ENCODE measurements at regions not wholly inside any gene's neighbourhood (a gene's known extent, or its start where the extent isn't known, plus 50 kb on each side); places are given as distances from the start of the nearest gene placed in this dataset.

DNA sequence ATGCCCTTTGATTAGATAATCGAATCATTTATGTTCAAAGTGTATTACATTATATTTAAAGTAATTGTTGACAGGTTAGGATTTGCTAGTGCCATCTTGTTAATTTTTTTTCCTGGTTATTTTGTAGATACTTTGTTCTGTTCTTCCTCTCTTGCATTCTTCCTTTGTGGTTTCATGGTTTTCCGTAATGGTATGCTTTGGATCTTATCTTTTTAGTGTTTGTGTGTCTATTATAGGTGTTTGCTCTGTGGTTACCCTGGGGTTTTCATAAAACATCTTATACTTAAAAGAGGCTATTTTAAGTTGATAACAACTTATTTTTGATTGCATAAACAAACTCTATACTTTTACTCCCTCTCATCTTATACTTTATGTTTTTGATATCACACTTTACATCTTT, 108.2 kb upstream of the SRD5A3 start:
- Histone ChIP-seq H3K4me3 (replicated peaks; ENCODE audit: insufficient read depth, low read length) (no peak overlapping the region), H3K27me3 (ENCODE audit: insufficient read depth, poor library complexity, severe bottlenecking) (no peaks in the 10 kb centered on the region), H3K27ac (replicated peaks) (no peak overlapping the region)
- TF ChIP-seq, protein P1, sequence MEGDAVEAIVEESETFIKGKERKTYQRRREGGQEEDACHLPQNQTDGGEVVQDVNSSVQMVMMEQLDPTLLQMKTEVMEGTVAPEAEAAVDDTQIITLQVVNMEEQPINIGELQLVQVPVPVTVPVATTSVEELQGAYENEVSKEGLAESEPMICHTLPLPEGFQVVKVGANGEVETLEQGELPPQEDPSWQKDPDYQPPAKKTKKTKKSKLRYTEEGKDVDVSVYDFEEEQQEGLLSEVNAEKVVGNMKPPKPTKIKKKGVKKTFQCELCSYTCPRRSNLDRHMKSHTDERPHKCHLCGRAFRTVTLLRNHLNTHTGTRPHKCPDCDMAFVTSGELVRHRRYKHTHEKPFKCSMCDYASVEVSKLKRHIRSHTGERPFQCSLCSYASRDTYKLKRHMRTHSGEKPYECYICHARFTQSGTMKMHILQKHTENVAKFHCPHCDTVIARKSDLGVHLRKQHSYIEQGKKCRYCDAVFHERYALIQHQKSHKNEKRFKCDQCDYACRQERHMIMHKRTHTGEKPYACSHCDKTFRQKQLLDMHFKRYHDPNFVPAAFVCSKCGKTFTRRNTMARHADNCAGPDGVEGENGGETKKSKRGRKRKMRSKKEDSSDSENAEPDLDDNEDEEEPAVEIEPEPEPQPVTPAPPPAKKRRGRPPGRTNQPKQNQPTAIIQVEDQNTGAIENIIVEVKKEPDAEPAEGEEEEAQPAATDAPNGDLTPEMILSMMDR (IDR thresholded peaks at IDR 0.05; ENCODE audit: insufficient read depth, low read length): no peak
- TF ChIP-seq SPI1 (IDR thresholded peaks at IDR 0.05; ENCODE audit: borderline replicate concordance, low read depth) (no peak), POLR2AphosphoS5 (IDR thresholded peaks at IDR 0.05; ENCODE audit: low read depth) (no peak), GABPA (IDR thresholded peaks at IDR 0.05; ENCODE audit: low read depth) (no peak)
- TF ChIP-seq, protein P2, sequence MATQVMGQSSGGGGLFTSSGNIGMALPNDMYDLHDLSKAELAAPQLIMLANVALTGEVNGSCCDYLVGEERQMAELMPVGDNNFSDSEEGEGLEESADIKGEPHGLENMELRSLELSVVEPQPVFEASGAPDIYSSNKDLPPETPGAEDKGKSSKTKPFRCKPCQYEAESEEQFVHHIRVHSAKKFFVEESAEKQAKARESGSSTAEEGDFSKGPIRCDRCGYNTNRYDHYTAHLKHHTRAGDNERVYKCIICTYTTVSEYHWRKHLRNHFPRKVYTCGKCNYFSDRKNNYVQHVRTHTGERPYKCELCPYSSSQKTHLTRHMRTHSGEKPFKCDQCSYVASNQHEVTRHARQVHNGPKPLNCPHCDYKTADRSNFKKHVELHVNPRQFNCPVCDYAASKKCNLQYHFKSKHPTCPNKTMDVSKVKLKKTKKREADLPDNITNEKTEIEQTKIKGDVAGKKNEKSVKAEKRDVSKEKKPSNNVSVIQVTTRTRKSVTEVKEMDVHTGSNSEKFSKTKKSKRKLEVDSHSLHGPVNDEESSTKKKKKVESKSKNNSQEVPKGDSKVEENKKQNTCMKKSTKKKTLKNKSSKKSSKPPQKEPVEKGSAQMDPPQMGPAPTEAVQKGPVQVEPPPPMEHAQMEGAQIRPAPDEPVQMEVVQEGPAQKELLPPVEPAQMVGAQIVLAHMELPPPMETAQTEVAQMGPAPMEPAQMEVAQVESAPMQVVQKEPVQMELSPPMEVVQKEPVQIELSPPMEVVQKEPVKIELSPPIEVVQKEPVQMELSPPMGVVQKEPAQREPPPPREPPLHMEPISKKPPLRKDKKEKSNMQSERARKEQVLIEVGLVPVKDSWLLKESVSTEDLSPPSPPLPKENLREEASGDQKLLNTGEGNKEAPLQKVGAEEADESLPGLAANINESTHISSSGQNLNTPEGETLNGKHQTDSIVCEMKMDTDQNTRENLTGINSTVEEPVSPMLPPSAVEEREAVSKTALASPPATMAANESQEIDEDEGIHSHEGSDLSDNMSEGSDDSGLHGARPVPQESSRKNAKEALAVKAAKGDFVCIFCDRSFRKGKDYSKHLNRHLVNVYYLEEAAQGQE (IDR thresholded peaks at IDR 0.05; ENCODE audit: insufficient replicate concordance, low read depth): no peak
- DNase-seq (ENCODE audit: low read depth in 1 of 2, low spot score in 1 of 2): no peak

DNA sequence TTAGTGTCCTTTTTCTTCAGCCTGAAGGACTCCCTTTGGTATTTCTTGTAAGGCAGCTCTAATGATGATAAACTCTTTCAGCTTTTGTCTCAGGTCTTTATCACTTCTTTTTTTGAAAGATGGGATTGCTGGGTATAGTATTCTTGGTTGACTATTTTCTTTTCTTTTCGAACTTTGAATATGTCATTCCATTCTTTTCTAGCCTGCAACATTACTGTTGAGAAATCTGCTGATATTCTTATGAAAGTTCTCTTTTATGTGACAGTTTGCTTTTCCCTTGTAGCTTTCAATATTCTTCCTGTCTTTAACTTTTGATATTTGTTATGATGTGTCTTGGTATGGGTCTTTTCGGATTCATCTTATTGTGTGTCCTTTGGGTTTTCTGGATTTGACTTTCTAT, 107.6 kb upstream of the SRD5A3 start:
- Histone ChIP-seq H3K27ac (replicated peaks) (no peak overlapping the region), H3K27me3 (ENCODE audit: insufficient read depth, poor library complexity, severe bottlenecking) (no peaks in the 10 kb centered on the region), H3K4me3 (replicated peaks; ENCODE audit: insufficient read depth, low read length) (no peak overlapping the region)
- DNase-seq (ENCODE audit: low read depth in 1 of 2, low spot score in 1 of 2): no peak
- TF ChIP-seq, protein P2 (IDR thresholded peaks at IDR 0.05; ENCODE audit: insufficient replicate concordance, low read depth): no peak
- TF ChIP-seq POLR2AphosphoS5 (IDR thresholded peaks at IDR 0.05; ENCODE audit: low read depth) (no peak), GABPA (IDR thresholded peaks at IDR 0.05; ENCODE audit: low read depth) (no peak), SPI1 (IDR thresholded peaks at IDR 0.05; ENCODE audit: borderline replicate concordance, low read depth) (no peak)
- TF ChIP-seq, protein P1 (IDR thresholded peaks at IDR 0.05; ENCODE audit: insufficient read depth, low read length): no peak

DNA sequence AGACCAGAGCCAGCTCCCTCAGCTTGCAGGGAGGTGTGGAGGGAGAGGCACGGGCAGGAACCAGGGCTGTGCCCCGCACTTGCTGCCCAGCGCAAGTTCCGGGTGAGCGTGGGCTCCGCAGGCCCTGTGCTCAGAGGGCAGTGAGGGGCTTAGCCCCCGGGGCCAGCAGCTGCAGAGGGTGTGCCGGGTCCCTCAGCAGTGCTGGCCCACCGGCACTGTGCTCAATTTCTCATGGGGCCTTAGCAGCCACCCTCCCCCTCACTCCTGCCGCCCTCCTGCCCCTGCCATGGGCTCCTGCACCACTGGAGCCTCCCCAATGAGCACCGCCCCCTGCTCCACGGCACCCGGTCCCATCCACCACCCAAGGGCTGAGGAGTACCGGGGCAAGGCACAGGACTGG, 104.6 kb upstream of the SRD5A3 start:
- DNase-seq (ENCODE audit: low read depth in 1 of 2, low spot score in 1 of 2): no peak
- no peak overlapping the region for H3K4me3 ChIP-seq (replicated peaks; ENCODE audit: insufficient read depth, low read length)
- H3K27ac ChIP-seq (replicated peaks): no peak overlapping the region
- H3K27me3 ChIP-seq (ENCODE audit: insufficient read depth, poor library complexity, severe bottlenecking): no peaks in the 10 kb centered on the region
- TF ChIP-seq, protein P2 (IDR thresholded peaks at IDR 0.05; ENCODE audit: insufficient replicate concordance, low read depth): no peak
- TF ChIP-seq POLR2AphosphoS5 (IDR thresholded peaks at IDR 0.05; ENCODE audit: low read depth): no peak
- TF ChIP-seq SPI1 (IDR thresholded peaks at IDR 0.05; ENCODE audit: borderline replicate concordance, low read depth): no peak
- TF ChIP-seq, protein P1 (IDR thresholded peaks at IDR 0.05; ENCODE audit: insufficient read depth, low read length): no peak
- no peak for TF ChIP-seq GABPA (IDR thresholded peaks at IDR 0.05; ENCODE audit: low read depth)
